SKM-1 (cell line): ENCODE measurements at regions not wholly inside any gene's neighbourhood (a gene's known extent, or its start where the extent isn't known, plus 50 kb on each side); places are given as distances from the start of the nearest gene placed in this dataset.
"Not testable (repeated sequence)": the region's sequence is repeated elsewhere in the genome, so short reads cannot be mapped to it uniquely, and the experiment has no call there.

Experiments used
- DNase-seq: peaks from one replicate; lab custom pipeline; 2025; ENCODE audit not compliant: unreplicated experiment; lab: John Stamatoyannopoulos, UW

- DNase-seq = no peak
These were observed 1064.0 kb upstream of the PCDH10 start for GRCh38 chr4:132085105-132085504.

DNA sequence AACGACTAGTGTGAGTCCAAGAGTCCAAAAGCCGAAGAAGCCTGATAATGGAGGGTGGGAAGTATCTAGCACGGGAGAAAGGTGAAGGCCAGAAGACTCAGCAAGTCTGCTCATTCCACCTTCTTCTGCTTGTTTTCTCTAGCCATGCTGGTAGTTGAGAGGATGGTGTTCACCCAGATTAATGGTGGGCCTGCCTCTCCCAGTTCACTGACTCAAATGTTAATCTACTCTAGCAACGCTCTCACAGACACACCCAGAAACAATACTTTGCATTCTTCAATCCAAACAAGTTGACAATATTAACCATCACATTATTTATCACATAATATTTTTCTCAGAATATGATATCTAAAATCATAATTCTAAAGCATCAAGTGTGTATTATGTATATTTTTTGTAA, 1055.1 kb upstream of the PCDH10 start:
- no peak for DNase-seq

DNA sequence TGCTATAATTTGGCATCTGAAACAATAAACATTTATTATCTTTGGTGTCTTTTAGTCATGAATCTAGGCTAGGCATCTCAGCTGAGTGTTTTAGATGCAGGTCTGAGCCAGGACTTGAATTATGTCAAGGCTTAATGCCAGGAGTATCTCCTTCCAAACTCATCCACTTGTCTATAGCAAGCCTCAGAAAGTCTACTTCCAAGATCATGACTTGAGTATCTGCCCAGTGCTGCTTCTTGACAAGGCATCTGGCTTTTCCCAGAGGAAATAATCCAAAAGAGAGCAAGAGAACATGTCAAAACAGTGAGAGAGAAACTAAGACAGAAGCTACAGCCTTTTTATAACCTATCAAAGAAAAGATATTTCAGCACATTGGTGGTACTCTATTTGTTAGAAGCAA, 1052.1 kb upstream of the PCDH10 start:
- DNase-seq = no peak

DNA sequence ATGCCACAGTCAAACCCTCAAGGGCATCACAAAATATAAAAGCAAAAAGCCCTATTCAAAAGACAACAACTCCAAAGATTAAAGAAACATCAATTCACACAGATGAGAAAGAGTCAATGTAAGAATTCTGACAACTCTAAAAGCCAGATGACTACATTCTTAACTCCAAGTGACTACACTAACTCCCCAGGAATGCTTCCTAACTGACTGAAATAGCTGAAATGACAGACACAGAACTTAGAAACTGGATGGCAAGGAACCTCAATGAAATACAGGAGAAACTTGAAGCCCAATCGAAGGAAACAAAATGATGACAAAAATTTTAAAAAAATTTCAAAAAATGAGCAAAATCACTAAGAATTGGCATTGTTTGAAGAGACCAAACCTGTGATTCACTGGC, 1047.6 kb upstream of the PCDH10 start:
- no peak for DNase-seq

GRCh38 chr4:132108784-132109183, 1040.3 kb upstream of the PCDH10 start:
- DNase-seq = no peak

DNA sequence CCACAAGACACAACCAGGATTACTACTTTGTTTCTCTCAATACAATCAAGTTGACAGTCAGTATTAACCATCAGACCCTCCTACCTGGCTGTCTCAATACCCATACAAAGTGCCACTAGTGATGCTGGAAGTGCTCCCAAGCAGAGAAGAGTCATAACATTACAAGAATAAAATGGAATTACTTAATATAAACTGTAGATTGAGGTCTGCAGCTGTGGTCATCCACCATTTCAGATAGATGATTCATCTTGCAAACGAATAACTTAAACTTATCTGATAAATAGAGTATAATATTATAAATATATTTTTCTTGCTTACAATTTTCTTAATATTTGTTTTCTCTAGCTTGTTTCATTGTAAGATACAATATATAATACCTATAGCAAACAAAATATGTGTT, 1034.2 kb upstream of the PCDH10 start:
- DNase-seq = no peak

DNA sequence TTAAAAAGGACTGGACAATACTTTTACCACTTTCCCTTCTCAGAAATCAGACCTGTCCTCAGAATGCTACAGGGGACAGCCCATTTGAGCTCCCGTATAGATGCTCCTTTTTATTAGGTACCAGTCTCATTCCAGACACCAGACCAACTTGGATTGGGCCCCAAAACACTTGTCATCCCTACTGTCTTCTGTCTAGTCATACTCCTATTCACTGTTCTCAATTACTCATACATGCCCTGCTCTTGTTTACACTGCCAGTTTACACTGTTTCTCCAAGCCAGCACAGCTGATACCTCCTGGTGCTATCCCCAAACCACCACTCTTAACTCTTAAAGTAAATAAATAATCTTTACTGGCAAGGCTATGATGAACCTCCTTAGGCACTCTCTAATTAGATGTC, 1026.4 kb upstream of the PCDH10 start:
- not testable (repeated sequence) for DNase-seq

DNA sequence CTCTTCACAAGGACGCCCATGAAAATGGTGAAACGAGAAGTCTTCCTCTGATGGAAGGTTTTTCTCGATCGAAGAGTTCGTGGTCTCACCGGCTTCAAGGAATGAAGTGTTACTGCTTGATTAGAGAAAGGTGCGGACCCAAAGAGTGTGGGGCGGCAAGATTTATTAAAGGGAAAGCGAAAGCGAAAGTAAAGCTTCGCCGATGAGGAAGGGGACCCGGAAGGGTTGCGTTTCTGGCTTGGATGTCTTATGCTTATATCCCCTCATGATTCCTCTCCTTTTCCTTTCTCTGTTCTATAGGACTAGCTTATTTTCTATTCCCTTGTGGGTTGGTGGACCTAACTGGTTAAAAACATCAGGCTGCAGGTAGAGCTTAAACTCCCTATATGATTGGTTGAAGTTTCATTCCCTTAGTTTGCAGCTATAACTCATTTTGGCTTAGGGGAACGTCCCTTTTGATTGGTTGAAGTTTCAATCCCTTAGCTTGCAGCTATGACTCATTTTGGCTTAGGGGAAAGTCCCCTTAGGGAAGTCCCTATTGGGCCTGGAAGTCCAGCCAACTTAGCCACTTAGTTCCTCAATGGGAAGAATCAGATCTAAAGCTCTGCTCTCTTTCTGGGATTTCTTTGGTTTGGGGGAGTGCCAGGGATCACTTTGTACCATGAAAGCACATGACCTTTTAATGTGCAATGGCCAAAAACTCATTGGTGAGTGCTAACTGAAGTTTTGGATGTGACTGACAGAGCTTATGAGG, 1025.0 kb upstream of the PCDH10 start:
- no peak for DNase-seq

DNA sequence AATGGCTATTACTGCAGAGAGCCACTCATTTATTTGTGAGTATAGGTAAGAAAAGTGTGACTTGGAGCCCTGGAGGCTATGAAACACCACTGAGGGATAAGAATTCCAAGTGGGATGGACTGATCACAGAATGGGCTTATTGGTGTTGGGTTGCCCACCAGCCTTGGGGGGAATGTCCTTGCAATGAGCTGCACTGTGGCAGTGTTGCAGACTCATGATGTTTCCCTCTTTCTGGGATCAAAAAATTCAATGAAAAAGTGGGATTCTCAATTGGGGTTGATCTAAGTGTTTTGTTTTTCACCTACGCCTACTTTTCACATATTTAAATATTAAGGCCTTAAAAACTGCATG, 1024.5 kb upstream of the PCDH10 start:
- DNase-seq = no peak

GRCh38 chr4:132125131-132125530, 1024.0 kb upstream of the PCDH10 start:
- no peak for DNase-seq

GRCh38 chr4:132132433-132132832, 1016.7 kb upstream of the PCDH10 start:
- DNase-seq = no peak

DNA sequence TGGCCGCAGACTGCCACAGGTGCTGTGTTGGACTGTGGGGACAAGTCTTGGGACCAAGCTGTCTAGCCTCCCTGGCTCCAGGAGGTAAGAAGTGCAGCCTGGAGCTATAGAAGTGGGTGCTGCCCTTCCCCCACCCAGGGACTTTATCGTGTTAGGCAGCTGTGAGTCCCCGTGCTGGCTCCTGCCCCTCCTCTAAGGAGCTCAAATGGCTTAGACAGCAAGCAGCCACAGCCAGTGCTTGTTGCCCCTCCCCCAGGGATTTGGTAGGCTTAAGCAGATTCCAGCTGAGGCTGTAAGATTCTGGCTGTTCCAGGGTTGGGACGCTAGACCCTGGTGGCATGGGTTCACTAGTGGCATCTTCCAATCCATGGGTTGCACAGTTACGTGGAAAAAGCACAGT, 979.4 kb upstream of the PCDH10 start:
- no peak for DNase-seq

DNA sequence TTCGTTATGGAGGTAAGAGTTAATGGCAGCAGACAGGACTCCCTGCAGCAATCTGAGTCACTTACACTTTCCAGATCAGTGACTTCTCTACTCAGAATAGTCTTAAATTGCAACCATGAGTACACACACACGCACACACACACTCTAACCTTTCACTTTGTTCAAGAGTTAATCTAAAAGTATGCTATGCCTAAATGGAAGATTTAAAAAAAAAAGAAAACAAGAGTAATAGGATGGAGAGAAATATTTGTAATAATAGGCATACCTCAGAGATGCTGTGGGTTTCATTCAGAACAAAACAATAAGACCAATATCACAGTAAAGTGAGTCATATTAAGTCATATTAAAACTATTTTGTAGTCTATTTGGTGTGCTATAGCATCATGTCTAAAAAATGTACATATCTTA, 969.1 kb upstream of the PCDH10 start:
- DNase-seq = no peak

DNA sequence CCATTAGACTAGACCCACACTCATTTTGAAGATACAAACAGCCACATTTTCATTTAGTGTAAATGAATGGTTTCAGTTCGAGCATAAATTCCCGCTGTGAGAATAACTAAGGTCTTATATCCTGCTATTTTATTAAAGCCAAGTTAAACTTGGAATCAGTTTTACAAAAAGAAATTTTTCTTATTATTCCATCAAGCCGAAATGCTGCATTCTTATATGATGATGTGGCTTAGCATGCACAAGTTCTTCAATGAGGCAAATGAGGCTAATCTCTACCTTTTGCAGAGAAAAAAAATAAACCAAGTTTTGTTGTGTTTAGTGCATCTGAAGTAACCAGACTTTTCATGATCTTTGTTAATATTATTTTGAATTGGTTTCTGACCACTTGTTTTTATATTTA, 953.9 kb upstream of the PCDH10 start:
- DNase-seq = no peak

- DNase-seq = no peak
These were observed 945.5 kb upstream of the PCDH10 start for GRCh38 chr4:132203618-132204017.

DNA sequence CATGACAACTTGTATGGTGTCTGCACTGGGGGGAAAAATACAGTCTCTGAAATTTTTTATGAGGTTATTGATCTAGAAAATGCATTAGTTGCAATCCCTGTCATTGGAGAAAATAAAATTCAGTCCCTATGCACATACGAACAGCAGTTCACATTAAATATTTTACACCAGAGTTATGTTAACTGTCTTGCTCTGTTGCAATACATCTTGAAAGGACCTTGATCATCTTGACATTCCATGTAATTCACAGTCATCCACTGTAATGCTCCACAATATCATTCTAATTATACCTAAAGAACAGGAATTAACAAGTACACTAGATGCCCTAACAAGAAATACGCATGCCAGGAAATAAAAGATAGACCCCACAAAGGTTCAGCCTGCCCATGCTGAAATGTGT, 934.6 kb upstream of the PCDH10 start:
- no peak for DNase-seq

DNA sequence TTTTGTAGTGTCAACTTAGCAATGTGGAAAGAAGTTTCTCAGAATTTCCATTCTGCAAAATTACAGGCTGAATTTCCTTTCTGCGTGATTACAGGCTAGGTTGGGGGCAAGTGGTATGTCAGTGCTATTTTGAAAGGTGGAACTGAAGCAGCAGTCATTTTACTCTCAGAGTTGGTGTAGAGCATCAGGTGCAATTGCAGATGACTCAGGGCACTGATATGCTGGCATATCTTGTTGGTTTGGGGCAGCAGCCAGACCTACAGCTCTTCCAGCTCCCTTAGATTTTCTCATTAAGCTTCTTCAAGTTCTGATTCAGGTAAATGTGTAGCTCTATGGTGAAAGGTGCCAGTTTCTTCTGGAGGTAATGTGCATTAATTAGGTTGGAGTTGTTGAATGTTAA, 930.7 kb upstream of the PCDH10 start:
- DNase-seq = no peak

DNA sequence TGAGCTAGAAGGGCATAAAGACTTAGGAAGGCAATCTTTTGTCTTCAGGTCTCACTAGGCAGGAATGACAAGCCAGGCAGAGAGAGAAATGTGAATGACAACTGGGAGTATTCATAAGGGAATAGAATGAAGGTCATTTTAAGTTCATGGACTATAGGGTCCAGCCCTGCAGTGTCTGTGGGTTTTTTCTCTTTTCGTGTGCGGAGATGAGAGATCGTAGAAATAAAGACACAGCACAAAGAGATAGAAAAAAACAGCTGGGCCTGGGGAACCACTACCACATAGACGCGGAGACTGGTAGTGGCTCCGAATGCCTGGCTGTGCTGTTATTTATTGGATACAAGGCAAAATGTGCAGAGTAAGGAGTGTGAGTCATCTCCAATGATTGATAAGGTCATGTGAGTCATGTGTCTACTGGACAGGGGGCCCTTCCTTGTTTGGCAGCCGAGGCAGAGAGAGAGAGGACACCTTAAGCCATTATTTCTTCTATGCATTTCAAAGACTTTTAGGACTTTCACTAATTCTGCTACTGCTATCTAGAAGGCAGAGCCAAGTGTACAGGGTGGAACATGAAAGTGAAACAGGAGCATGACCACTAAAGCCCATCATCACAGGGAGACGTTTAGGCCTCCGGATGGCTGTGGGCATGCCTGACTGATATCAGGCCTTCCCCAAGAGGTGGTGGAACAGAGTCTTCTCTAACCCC, 921.8 kb upstream of the PCDH10 start:
- no peak for DNase-seq

DNA sequence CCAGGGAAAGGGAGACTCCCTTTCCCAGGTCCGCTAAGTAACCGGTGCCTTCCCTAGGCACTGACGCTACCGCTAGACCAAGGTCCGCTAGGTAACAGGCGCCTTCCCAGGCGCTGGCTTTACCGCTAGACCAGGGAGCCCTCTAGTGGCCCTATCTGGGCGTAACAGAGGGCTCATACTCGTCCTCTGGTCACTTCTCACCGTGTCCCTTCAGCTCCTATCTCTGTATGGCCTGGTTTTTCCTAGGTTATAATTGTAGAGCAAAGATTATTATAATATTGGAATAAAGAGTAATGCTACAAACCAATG, 921.3 kb upstream of the PCDH10 start:
- DNase-seq = not testable (repeated sequence)

- no peak for DNase-seq
These were observed 920.4 kb upstream of the PCDH10 start for GRCh38 chr4:132228676-132229075.

DNA sequence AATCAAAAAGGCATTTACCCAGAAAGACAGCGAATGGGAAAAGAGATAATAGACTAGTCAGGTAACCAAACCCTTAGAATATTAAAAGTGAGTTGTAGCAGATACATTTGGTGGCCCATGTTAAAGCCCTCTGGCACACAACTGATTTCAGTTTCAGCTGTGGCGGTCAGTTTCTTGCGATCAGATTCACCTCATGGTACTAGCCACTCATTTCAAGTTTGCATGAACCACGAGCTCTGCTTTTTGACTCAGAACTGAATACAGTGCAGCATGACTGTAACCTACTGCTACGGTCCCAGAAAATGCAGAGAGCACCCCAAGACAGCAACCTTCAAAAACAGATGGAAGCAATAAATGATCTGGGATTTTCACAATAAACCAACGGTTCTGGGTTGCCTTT, 919.1 kb upstream of the PCDH10 start:
- no peak for DNase-seq

DNA sequence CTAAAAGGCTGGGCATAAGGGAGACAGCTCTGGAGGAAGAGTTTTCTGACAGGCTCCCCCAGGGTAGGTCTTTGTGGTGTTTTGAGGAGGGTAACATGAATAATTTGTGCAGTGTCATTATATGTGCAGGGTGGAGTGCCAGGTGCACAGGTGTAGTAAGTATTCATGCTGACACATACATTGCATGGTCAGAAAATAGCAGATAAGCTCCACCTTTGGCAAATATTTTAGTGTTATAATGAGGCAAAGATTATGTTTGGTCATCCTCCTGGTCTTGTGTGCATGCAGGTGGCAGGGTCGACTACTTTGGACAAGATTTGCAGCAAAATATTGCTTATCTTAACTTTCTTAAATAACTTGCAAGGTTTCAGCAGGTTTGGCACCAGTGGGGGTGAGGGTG, 910.4 kb upstream of the PCDH10 start:
- no peak for DNase-seq

- no peak for DNase-seq
These were observed 909.0 kb upstream of the PCDH10 start for GRCh38 chr4:132240081-132240480.
